PC-3 (cell line): ENCODE measurements at regions not wholly inside any gene's neighbourhood (a gene's known extent, or its start where the extent isn't known, plus 50 kb on each side); places are given as distances from the start of the nearest gene placed in this dataset.

Experiments
- ATAC-seq: fragments of 200-7000 bp; cut with Tn5 transposase; 2 replicates; pipeline ENCODE4 v1.9.1; 2020; ENCODE audit warnings: mild to moderate bottlenecking, moderate library complexity
- BruUV-seq: library from RNA; stranded (reverse); fragments of 400-500 nt; replicated peaks from 2 replicates; lab custom pipeline; 2021; lab: Mats Ljungman, UMichigan
- CTCF ChIA-PET: fragments of 300-600 bp; sonication (Branson Sonifier 250); formaldehyde crosslinking; loops from one replicate; lab custom pipeline; 2022; ENCODE audit warnings: antibody characterized with exemption; lab: Charles Lee
- POLR2A ChIA-PET: fragments of 300-600 bp; sonication (Branson Sonifier 250); formaldehyde crosslinking; loops from one replicate; lab custom pipeline; 2022; ENCODE audit warnings: antibody characterized with exemption; ENCODE audit not compliant: unreplicated experiment; lab: Charles Lee
- DNase-seq: peaks from one replicate; pipeline ENCODE4 v3.0.0-alpha.2; 2015
- H2AFZ ChIP-seq: fragments of 300-600 bp; sonication (generic); 2 replicates; pipeline ENCODE4 v1.6.0; 2016; ENCODE audit warnings: antibody characterized with exemption, low read length
- H3F3A ChIP-seq: fragments of 300-600 bp; sonication (generic); one replicate; pipeline ENCODE4 v1.6.0; 2017; ENCODE audit warnings: antibody characterized with exemption, low read length, control low read depth, mild to moderate bottlenecking; ENCODE audit not compliant: unreplicated experiment
- H3K27ac ChIP-seq: fragments of 300-600 bp; sonication (generic); 2 replicates; pipeline ENCODE4 v1.5.1; 2016; ENCODE audit warnings: mild to moderate bottlenecking, low read length
- H3K27me3 ChIP-seq: fragments of 300-600 bp; sonication (generic); 2 replicates; pipeline ENCODE4 v1.6.1; 2016; ENCODE audit warnings: low read length, mixed read lengths
- H3K36me3 ChIP-seq: fragments of 300-600 bp; sonication (generic); 2 replicates; pipeline ENCODE4 v1.6.1; 2016; ENCODE audit warnings: low read depth, mixed run types, low read length, mixed read lengths
- H3K4me1 ChIP-seq: fragments of 300-600 bp; sonication (generic); 2 replicates; pipeline ENCODE4 v1.5.1; 2016; ENCODE audit warnings: low read length; ENCODE audit not compliant: insufficient read depth
- H3K4me2 ChIP-seq: fragments of 300-600 bp; sonication (generic); 2 replicates; pipeline ENCODE4 v1.6.0; 2016; ENCODE audit warnings: low read length
- H3K4me3 ChIP-seq: fragments of 300-600 bp; sonication (generic); 2 replicates; pipeline ENCODE4 v1.5.1; 2016; ENCODE audit warnings: mild to moderate bottlenecking, low read length, mixed read lengths
- H3K79me2 ChIP-seq: fragments of 300-600 bp; sonication (generic); 2 replicates; pipeline ENCODE4 v1.6.1; 2017; ENCODE audit warnings: low read length, mixed read lengths
- H3K9ac ChIP-seq: fragments of 300-600 bp; sonication (generic); 2 replicates; pipeline ENCODE4 v1.6.0; 2016; ENCODE audit warnings: mild to moderate bottlenecking, low read length
- H3K9me2 ChIP-seq: fragments of 300-600 bp; sonication (generic); replicated peaks from 2 replicates; pipeline ENCODE4 v1.6.1; 2016; ENCODE audit warnings: mixed run types, low read length, mixed read lengths
- H3K9me3 ChIP-seq: fragments of 300-600 bp; sonication (generic); 2 replicates; pipeline ENCODE4 v1.6.1; 2016; ENCODE audit warnings: low read length, mixed read lengths
- H4K20me1 ChIP-seq: fragments of 300-600 bp; sonication (generic); 2 replicates; pipeline ENCODE4 v1.6.1; 2016; ENCODE audit warnings: low read length, mixed read lengths
- CTCF ChIP-seq: fragments of 300-600 bp; sonication (generic); conservative IDR thresholded peaks from 2 replicates; pipeline ENCODE4 v1.5.1; 2017; ENCODE audit warnings: antibody characterized with exemption, low read depth, mild to moderate bottlenecking, low read length
- EZH2 ChIP-seq: fragments of 300-600 bp; sonication (generic); IDR thresholded peaks from one replicate; pipeline ENCODE4 v1.6.1; 2017; ENCODE audit warnings: antibody characterized with exemption, mild to moderate bottlenecking, low read length; ENCODE audit not compliant: unreplicated experiment
- EZH2phosphoT487 ChIP-seq: fragments of 300-600 bp; sonication (generic); IDR thresholded peaks from 2 replicates; pipeline ENCODE4 v1.6.1; 2018; ENCODE audit warnings: mild to moderate bottlenecking, antibody characterized with exemption, low read length, borderline replicate concordance
- intact Hi-C: fragments of 100-400 bp; cut with micrococcal nuclease; formaldehyde crosslinking; loops from 2 replicates; pipeline ENCODE4 v1.9.0; 2023

- Histone ChIP-seq H3K9me2 (no peaks in the 10 kb centered on the region), H3K4me2 (no peak overlapping the region), H3K4me3 (no peak overlapping the region), H3K36me3 (no peaks in the 10 kb centered on the region), H3K9ac (no peak overlapping the region), H4K20me1 (no peaks in the 10 kb centered on the region), H3K27me3 (no peaks in the 10 kb centered on the region), H3K27ac (no peak overlapping the region), H3K9me3 (no peaks in the 10 kb centered on the region), H2AFZ (no peak overlapping the region), H3K4me1 (no peaks in the 10 kb centered on the region), H3K79me2 (no peaks in the 10 kb centered on the region), H3F3A (no peaks in the 10 kb centered on the region)
- DNase-seq = no peak
- POLR2A ChIA-PET = no interaction called here
- CTCF ChIA-PET = interaction anchor here (0.8 kb wide), 1 partner anchor 130 kb away, joined by 3 read pairs; no protein-coding TSS in a partner anchor
- no TSS peak for BruUV-seq
- ATAC-seq = no peak
- TF ChIP-seq EZH2phosphoT487 (no peak), EZH2 (no peak), CTCF (no peak)
- intact Hi-C loops = no loop called here
These were observed 225.5 kb upstream of the JADE1 start for GRCh38 chr4:128583753-128584712.

- intact Hi-C loops = no loop called here
- TF ChIP-seq EZH2phosphoT487 = no peak
- TF ChIP-seq CTCF = no peak
- no peak for TF ChIP-seq EZH2
- CTCF ChIA-PET = no interaction called here
- DNase-seq (no peak), ATAC-seq (no peak)
- Histone ChIP-seq H3K4me2 (no peak overlapping the region), H3F3A (no peaks in the 10 kb centered on the region), H3K4me3 (no peak overlapping the region), H3K9me2 (no peaks in the 10 kb centered on the region), H3K9ac (no peak overlapping the region), H3K79me2 (no peaks in the 10 kb centered on the region), H2AFZ (no peak overlapping the region), H3K27me3 (no peaks in the 10 kb centered on the region), H3K4me1 (no peaks in the 10 kb centered on the region), H3K9me3 (no peaks in the 10 kb centered on the region), H3K36me3 (no peaks in the 10 kb centered on the region), H4K20me1 (no peaks in the 10 kb centered on the region), H3K27ac (no peak overlapping the region)
- no TSS peak for BruUV-seq
- POLR2A ChIA-PET = no interaction called here
These were observed 227.1 kb upstream of the JADE1 start for GRCh38 chr4:128582427-128582870.
